Stomach (tissue), 4 donors: ENCODE measurements at regions not wholly inside any gene's neighbourhood (a gene's known extent, or its start where the extent isn't known, plus 50 kb on each side); places are given as distances from the start of the nearest gene placed in this dataset.

ENCODE experiments used
- CTCF ChIP-seq, 7 experiments: fragments of 450-650 bp in 4 of 7; fragments of 200-600 bp in 3 of 7; sonication (generic) in 3 of 7; IDR thresholded peaks; one replicate each; pipeline ENCODE4 v1.5.1; 2016 to 2019; ENCODE audit warnings: antibody characterized with exemption in 7 of 7, control low read depth in 2 of 7, mild to moderate bottlenecking in 1 of 7
- POLR2A ChIP-seq, 4 donors: fragments of 450-650 bp; IDR thresholded peaks; one replicate each; pipeline ENCODE4 v1.6.1; 2016; ENCODE audit warnings: antibody characterized with exemption in 4 of 4, control low read depth in 2 of 4, mild to moderate bottlenecking in 1 of 4, moderate library complexity in 1 of 4

GRCh38 chr5:5886353-5886752, 463.9 kb downstream of the ICE1 start:
- TF ChIP-seq CTCF (IDR thresholded peaks at IDR 0.05) (no peak), POLR2A (IDR thresholded peaks at IDR 0.05) (no peak)
